ENCODE measurements at regions not wholly inside any gene's neighbourhood (a gene's known extent, or its start where the extent isn't known, plus 50 kb on each side); places are given as distances from the start of the nearest gene placed in this dataset.

- TF ChIP-seq CTCF (IDR thresholded peaks at IDR 0.05; ENCODE audit: borderline replicate concordance, extremely low read depth, low read length, poor library complexity, severe bottlenecking) = no peak
- no peak for TF ChIP-seq EZH2 (IDR thresholded peaks at IDR 0.05; ENCODE audit: borderline replicate concordance, low read depth, low read length, severe bottlenecking)
These were observed 126.7 kb upstream of the CDH6 start for GRCh38 chr5:31066655-31067328.

Data from DND-41 (cell line).